ENCODE measurements at regions not wholly inside any gene's neighbourhood (a gene's known extent, or its start where the extent isn't known, plus 50 kb on each side); places are given as distances from the start of the nearest gene placed in this dataset.

DNA sequence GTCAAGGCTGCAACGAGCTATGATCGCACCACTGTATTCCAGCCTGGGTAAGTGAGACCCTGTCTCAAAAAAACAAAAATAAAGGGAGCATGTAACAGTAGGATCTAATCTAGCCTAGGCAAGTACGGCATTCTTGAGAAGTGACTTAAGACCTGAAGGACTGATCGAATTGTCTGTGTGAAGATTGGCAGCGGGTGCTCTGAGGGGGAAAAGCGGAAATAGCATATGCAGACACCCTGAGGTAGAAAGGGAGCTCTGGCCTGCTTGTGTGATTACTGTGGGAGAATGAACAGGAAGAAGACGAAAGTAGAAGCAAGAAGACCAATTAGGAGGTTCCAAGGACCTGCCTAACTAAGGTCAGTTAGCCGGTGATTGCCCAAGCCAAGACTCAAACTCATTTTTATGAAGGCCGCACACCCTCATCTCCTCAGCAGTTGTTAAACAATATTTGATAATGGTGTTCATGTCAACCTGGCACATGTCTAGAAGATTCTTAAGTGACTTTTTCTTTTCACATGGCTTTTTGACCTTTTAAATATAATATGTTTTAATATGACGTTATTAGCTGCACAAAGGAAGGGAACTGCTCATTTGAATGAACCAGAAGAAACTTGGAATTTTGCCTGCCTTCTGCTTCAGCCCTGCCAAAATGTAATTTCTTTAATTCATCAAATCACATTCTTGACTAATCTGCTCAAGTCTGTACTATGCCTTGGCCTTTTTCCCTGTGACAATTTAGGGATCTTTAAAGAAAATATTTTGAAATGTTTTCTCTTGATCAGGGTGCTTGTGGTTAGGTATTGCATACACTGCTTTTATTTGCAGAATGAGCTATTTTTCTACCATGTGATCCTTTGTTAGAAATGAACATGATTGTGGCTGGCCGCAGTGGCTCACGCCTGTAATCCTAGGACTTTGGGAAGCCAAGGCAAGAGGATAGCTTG, 289.2 kb upstream of the DMRT1 start:
- 67 to 73% (median 71%) methylated on average over 12 of the region's 12 CpGs for WGBS, 4 donors
- Histone ChIP-seq H3K27ac (peak overlapping the region in 6 of 12 donors; percentile 27 to 53 (median 36)), H3K4me1 (peaks cover 2 to 45% (median 16%) of the 10 kb centered on the region in 12 donors), H3K27me3 (no peaks in the 10 kb centered on the region), H3K36me3 (peaks cover 0 to 8% (median 0%) of the 10 kb centered on the region in 9 donors), H3K9me3 (no peaks in the 10 kb centered on the region), H3K4me3 (no peak overlapping the region)
- intact Hi-C loops (cut with DNase I): loop anchor here in 2 of 10 donors (5.0 to 10.0 kb wide), 2 partner anchors 53 to 165 kb away; no protein-coding TSS in a partner anchor
- DNase-seq (no peak), ATAC-seq (peak in 1 of 4 donors; percentile 43)
- TF ChIP-seq, protein P1, sequence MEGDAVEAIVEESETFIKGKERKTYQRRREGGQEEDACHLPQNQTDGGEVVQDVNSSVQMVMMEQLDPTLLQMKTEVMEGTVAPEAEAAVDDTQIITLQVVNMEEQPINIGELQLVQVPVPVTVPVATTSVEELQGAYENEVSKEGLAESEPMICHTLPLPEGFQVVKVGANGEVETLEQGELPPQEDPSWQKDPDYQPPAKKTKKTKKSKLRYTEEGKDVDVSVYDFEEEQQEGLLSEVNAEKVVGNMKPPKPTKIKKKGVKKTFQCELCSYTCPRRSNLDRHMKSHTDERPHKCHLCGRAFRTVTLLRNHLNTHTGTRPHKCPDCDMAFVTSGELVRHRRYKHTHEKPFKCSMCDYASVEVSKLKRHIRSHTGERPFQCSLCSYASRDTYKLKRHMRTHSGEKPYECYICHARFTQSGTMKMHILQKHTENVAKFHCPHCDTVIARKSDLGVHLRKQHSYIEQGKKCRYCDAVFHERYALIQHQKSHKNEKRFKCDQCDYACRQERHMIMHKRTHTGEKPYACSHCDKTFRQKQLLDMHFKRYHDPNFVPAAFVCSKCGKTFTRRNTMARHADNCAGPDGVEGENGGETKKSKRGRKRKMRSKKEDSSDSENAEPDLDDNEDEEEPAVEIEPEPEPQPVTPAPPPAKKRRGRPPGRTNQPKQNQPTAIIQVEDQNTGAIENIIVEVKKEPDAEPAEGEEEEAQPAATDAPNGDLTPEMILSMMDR (IDR thresholded peaks at IDR 0.05): no peak

DNA sequence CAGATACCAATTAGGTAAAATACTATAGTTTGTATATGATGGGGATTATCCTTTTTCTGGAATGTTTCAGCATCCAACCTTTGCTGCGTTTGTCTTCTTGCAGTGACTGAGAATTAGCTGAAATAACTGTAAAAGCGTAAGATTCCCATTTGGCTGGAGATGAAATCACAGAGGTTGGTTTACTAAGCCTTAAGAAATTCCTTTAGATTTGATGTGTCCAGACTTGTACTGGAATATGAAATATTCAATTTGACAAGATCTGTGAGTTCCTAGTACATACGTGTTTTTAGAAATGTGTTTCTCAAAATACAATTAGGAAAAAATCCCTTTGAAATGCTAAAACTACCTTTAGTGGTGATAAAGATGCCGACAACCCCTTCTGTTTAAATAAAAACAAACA, 286.0 kb upstream of the DMRT1 start:
- intact Hi-C loops (cut with DNase I): loop anchor here in 1 of 10 donors (10.0 kb wide), 1 partner anchor 49 kb away; no protein-coding TSS in a partner anchor
- H3K4me1 ChIP-seq: peaks cover 0 to 30% (median 5%) of the 10 kb centered on the region in 12 donors
- DNase-seq (no peak), ATAC-seq (no peak)
- no peak overlapping the region for H3K27ac ChIP-seq
- 82 to 95% (median 89%) methylated on average over 4 of the region's 4 CpGs for WGBS, 4 donors
- TF ChIP-seq, protein P1 (IDR thresholded peaks at IDR 0.05): no peak
- no peak for TF ChIP-seq POLR2A (IDR thresholded peaks at IDR 0.05)
- H3K4me3 ChIP-seq: no peak overlapping the region
- no peaks in the 10 kb centered on the region for H3K9me3 ChIP-seq
- H3K27me3 ChIP-seq: no peaks in the 10 kb centered on the region
- H3K36me3 ChIP-seq: peaks cover 0 to 5% (median 0%) of the 10 kb centered on the region in 9 donors

DNA sequence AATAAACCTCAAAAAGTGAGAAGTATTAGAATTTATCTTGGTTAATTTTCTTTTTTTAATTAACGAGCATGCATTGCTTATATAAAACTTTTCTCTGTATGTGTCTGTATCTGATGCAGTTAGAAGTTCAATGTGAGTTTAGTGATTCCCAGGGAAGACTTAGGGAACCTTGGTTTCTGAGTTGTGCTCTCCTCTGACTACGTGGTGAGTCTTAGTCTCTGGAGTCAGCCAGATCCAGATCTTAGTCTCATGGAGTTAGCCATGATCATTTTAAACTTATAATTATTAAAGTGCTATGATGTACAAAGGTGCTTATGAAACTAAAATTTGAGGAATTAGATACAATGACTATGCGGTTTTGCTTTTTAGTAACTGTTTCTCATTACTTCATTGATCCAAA, 285.3 kb upstream of the DMRT1 start:
- peaks cover 0 to 37% (median 8%) of the 10 kb centered on the region in 12 donors for H3K4me1 ChIP-seq
- H3K9me3 ChIP-seq: no peaks in the 10 kb centered on the region
- WGBS, 4 donors: 71 to 92% (median 87%) methylated on average over 3 of the region's 3 CpGs
- H3K4me3 ChIP-seq: no peak overlapping the region
- TF ChIP-seq, protein P1 (IDR thresholded peaks at IDR 0.05): no peak
- TF ChIP-seq POLR2A (IDR thresholded peaks at IDR 0.05): no peak
- no peaks in the 10 kb centered on the region for H3K27me3 ChIP-seq
- intact Hi-C loops (cut with DNase I): loop anchor here in 1 of 10 donors (10.0 kb wide), 1 partner anchor 49 kb away; no protein-coding TSS in a partner anchor
- no peak overlapping the region for H3K27ac ChIP-seq
- no peaks in the 10 kb centered on the region for H3K36me3 ChIP-seq
- DNase-seq (no peak), ATAC-seq (no peak)

DNA sequence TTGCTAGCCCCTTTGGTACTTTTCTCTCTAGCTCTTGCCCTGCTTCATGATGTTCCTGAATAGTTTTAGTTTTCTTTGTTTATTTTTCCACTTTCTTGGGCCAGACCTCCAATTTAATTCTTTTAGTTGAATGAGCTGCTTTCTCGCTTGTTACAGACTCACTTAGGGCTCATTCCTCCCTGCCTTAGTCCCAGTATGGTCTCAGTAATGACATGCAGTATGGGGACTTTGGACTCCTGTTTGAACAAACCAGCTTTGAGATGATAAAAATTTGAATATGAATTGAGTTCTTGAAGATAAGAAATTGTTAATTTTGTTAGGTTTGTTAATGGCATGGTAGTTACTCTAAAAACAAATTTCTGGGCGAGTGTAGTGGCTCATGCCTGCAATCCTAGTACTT, 284.8 kb upstream of the DMRT1 start:
- no peak for DNase-seq
- no peak for TF ChIP-seq POLR2A (IDR thresholded peaks at IDR 0.05)
- TF ChIP-seq, protein P1 (IDR thresholded peaks at IDR 0.05): no peak
- peaks cover 0 to 42% (median 11%) of the 10 kb centered on the region in 12 donors for H3K4me1 ChIP-seq
- 86 to 94% (median 93%) methylated on average over 2 of the region's 2 CpGs for WGBS, 4 donors
- H3K27me3 ChIP-seq: no peaks in the 10 kb centered on the region
- H3K36me3 ChIP-seq: no peaks in the 10 kb centered on the region
- no peaks in the 10 kb centered on the region for H3K9me3 ChIP-seq
- no peak overlapping the region for H3K27ac ChIP-seq
- intact Hi-C loops (cut with DNase I): loop anchor here in 1 of 10 donors (10.0 kb wide), 1 partner anchor 48 kb away; no protein-coding TSS in a partner anchor
- ATAC-seq: no peak
- no peak overlapping the region for H3K4me3 ChIP-seq

All from heart left ventricle (tissue), 16 donors.